ENCODE measurements at regions not wholly inside any gene's neighbourhood (a gene's known extent, or its start where the extent isn't known, plus 50 kb on each side); places are given as distances from the start of the nearest gene placed in this dataset.
A peak's percentile ranks its signal among the peaks of the same experiment; 100 is the strongest.

DNA sequence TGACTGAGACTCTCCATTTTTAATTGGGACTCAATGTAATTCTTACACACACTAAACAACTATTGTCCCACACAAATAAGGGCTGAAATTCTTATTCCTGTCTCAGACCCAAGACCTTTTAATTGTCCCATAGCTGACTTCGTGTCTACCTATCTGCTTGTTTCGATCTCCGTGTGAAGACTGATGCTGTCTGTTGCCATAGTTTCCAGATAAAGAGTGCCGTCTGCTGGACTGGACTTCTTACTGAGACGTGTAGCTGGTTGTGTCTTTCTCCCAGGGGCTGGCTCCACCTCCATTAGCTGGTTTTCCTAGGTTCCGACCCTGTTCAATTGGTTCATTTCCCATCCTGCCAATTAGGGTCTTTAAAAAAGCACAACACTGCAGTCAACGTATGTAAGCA lies 235.3 kb upstream of the PLXNA2 start:
- TF ChIP-seq, protein P1, sequence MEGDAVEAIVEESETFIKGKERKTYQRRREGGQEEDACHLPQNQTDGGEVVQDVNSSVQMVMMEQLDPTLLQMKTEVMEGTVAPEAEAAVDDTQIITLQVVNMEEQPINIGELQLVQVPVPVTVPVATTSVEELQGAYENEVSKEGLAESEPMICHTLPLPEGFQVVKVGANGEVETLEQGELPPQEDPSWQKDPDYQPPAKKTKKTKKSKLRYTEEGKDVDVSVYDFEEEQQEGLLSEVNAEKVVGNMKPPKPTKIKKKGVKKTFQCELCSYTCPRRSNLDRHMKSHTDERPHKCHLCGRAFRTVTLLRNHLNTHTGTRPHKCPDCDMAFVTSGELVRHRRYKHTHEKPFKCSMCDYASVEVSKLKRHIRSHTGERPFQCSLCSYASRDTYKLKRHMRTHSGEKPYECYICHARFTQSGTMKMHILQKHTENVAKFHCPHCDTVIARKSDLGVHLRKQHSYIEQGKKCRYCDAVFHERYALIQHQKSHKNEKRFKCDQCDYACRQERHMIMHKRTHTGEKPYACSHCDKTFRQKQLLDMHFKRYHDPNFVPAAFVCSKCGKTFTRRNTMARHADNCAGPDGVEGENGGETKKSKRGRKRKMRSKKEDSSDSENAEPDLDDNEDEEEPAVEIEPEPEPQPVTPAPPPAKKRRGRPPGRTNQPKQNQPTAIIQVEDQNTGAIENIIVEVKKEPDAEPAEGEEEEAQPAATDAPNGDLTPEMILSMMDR (IDR thresholded peaks at IDR 0.05; ENCODE audit: poor library complexity, severe bottlenecking): peak; percentile 31
- no peak for TF ChIP-seq EZH2 (IDR thresholded peaks at IDR 0.05; ENCODE audit: borderline replicate concordance, insufficient read depth, low read length, poor library complexity, severe bottlenecking)
- no peak for TF ChIP-seq POLR2AphosphoS5 (IDR thresholded peaks at IDR 0.05)
- no peak for TF ChIP-seq EP300 (conservative IDR thresholded peaks at IDR 0.05; ENCODE audit: poor library complexity, severe bottlenecking)
- no peak for TF ChIP-seq TAF1 (IDR thresholded peaks at IDR 0.05; ENCODE audit: low read depth)
- TF ChIP-seq, protein P2, sequence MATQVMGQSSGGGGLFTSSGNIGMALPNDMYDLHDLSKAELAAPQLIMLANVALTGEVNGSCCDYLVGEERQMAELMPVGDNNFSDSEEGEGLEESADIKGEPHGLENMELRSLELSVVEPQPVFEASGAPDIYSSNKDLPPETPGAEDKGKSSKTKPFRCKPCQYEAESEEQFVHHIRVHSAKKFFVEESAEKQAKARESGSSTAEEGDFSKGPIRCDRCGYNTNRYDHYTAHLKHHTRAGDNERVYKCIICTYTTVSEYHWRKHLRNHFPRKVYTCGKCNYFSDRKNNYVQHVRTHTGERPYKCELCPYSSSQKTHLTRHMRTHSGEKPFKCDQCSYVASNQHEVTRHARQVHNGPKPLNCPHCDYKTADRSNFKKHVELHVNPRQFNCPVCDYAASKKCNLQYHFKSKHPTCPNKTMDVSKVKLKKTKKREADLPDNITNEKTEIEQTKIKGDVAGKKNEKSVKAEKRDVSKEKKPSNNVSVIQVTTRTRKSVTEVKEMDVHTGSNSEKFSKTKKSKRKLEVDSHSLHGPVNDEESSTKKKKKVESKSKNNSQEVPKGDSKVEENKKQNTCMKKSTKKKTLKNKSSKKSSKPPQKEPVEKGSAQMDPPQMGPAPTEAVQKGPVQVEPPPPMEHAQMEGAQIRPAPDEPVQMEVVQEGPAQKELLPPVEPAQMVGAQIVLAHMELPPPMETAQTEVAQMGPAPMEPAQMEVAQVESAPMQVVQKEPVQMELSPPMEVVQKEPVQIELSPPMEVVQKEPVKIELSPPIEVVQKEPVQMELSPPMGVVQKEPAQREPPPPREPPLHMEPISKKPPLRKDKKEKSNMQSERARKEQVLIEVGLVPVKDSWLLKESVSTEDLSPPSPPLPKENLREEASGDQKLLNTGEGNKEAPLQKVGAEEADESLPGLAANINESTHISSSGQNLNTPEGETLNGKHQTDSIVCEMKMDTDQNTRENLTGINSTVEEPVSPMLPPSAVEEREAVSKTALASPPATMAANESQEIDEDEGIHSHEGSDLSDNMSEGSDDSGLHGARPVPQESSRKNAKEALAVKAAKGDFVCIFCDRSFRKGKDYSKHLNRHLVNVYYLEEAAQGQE (IDR thresholded peaks at IDR 0.05; ENCODE audit: borderline replicate concordance): no peak
- TF ChIP-seq MXI1 (conservative IDR thresholded peaks at IDR 0.05; ENCODE audit: poor library complexity, severe bottlenecking): no peak
